HepG2 (cell line): ENCODE measurements at regions not wholly inside any gene's neighbourhood (a gene's known extent, or its start where the extent isn't known, plus 50 kb on each side); places are given as distances from the start of the nearest gene placed in this dataset.
A peak's percentile ranks its signal among the peaks of the same experiment; 100 is the strongest.

Source experiments
- ATAC-seq: fragments of 200-7000 bp; cut with Tn5 transposase; 3 replicates; pipeline ENCODE4 v1.9.1; 2020; ENCODE audit warnings: mild to moderate bottlenecking, moderate library complexity
- BruUV-seq: library from RNA; stranded (reverse); fragments of 400-500 nt; replicated peaks from 2 replicates; lab custom pipeline; 2021; lab: Mats Ljungman, UMichigan
- CTCF ChIA-PET: fragments of 300-600 bp; formaldehyde crosslinking; extraction: SDS; loops from one replicate; lab custom pipeline; 2021; ENCODE audit warnings: low total read pairs, inconsistent platforms, low intra/inter-chr PET ratio; lab: Yijun Ruan, JAX
- POLR2A ChIA-PET: fragments of 350-600 bp; sonication (Branson Sonifier 250); formaldehyde crosslinking; loops from one replicate; lab custom pipeline; 2020; ENCODE audit warnings: antibody characterized with exemption, inconsistent platforms; lab: Yijun Ruan, JAX
- DNase-seq: peaks from one replicate; pipeline ENCODE4 v3.0.0-alpha.2; 2015; ENCODE audit warnings: low spot score
- FAIRE-seq: peaks from 3 replicates; lab custom pipeline; 2011; peaks lifted over from hg19 to GRCh38; lab: Jason Lieb, UNC
- H2AFZ ChIP-seq: one replicate; pipeline ENCODE4 v1.6.1; 2011; ENCODE audit warnings: low read length, inconsistent platforms
- H3K27ac ChIP-seq: fragments of 300-600 bp; 3 replicates; pipeline ENCODE4 v1.8.0; 2011; ENCODE audit warnings: mixed run types, mild to moderate bottlenecking, mixed read lengths, low read length, inconsistent platforms; ENCODE audit not compliant: insufficient read depth; ENCODE audit errors: extremely low read length
- H3K27me3 ChIP-seq, 2 experiments: fragments of 200-600 bp in 1 of 2; 2 replicates in 1 of 2; 3 replicates in 1 of 2; pipeline versions ENCODE4 v1.6.0 to v1.8.0; 2011; ENCODE audit warnings: low read length in 2 of 2, mild to moderate bottlenecking in 2 of 2, moderate library complexity in 2 of 2, inconsistent platforms in 1 of 2; ENCODE audit not compliant: insufficient read depth in 2 of 2, control insufficient read depth in 1 of 2
- H3K36me3 ChIP-seq, 2 experiments: fragments of 200-600 bp in 1 of 2; replicated peaks in 1 of 2; 2 replicates in 1 of 2; 3 replicates in 1 of 2; pipeline versions ENCODE4 v1.5.1 to v1.8.0; 2011; ENCODE audit warnings: low read length in 2 of 2, inconsistent platforms in 1 of 2; ENCODE audit not compliant: insufficient read depth in 2 of 2, control insufficient read depth in 1 of 2
- H3K4me1 ChIP-seq: 2 replicates; pipeline ENCODE4 v1.5.1; 2012; ENCODE audit warnings: low read length, inconsistent platforms; ENCODE audit not compliant: insufficient read depth
- H3K4me2 ChIP-seq: 2 replicates; pipeline ENCODE4 v1.6.0; 2011; ENCODE audit warnings: low read depth, low read length, inconsistent platforms
- H3K4me3 ChIP-seq, 3 experiments: fragments of 200-600 bp in 1 of 3; sonication (generic), shearing (Covaris generic) in 1 of 3; replicated peaks in 1 of 3; 2 replicates each; pipeline ENCODE4 v1.5.1; 2011 to 2016; ENCODE audit warnings: low read length in 3 of 3, inconsistent platforms in 2 of 3, low read depth in 2 of 3, mild to moderate bottlenecking in 2 of 3, control low read depth in 1 of 3, mixed read lengths in 1 of 3; ENCODE audit not compliant: insufficient read depth in 1 of 3
- H3K79me2 ChIP-seq: one replicate; pipeline ENCODE4 v1.6.1; 2011; ENCODE audit warnings: low read length, inconsistent platforms; ENCODE audit not compliant: insufficient read depth
- H3K9ac ChIP-seq: 2 replicates; pipeline ENCODE4 v1.6.0; 2011; ENCODE audit warnings: mild to moderate bottlenecking, low read depth, low read length, inconsistent platforms; ENCODE audit not compliant: insufficient read depth
- H3K9me3 ChIP-seq: 2 replicates; pipeline ENCODE4 v1.5.1; 2012; ENCODE audit warnings: mild to moderate bottlenecking, low read length
- H4K20me1 ChIP-seq: 2 replicates; pipeline ENCODE4 v1.6.0; 2011; ENCODE audit warnings: inconsistent platforms, mild to moderate bottlenecking, low read length, moderate library complexity; ENCODE audit not compliant: insufficient read depth
- CBX1 ChIP-seq: IDR thresholded peaks from one replicate; pipeline ENCODE4 v1.6.1; 2016; ENCODE audit warnings: antibody characterized with exemption, low read depth
- CCAR2 ChIP-seq: fragments of 200-400 bp; formaldehyde crosslinking; optimal IDR thresholded peaks from 2 replicates; pipeline ENCODE3; 2018; ENCODE audit warnings: low read depth, mild to moderate bottlenecking, low read length, moderate library complexity
- CCDC6 ChIP-seq: sonication (generic); formaldehyde crosslinking; IDR thresholded peaks from 2 replicates; pipeline ENCODE4 v1.8.1; 2022; ENCODE audit warnings: mild to moderate bottlenecking, missing genetic modification reagents, moderate library complexity
- ERF ChIP-seq: IDR thresholded peaks from 2 replicates; pipeline ENCODE4 v1.6.1; 2018; ENCODE audit warnings: missing biosample characterization, missing genetic modification reagents
- MTF2 ChIP-seq: sonication (generic); formaldehyde crosslinking; IDR thresholded peaks from 2 replicates; pipeline ENCODE4 v1.5.0; 2020; ENCODE audit warnings: missing genetic modification reagents, borderline replicate concordance
- NFE2L2 ChIP-seq: fragments of 150-350 bp; IDR thresholded peaks from 2 replicates; pipeline ENCODE4 v1.6.1; 2014; ENCODE audit warnings: low read length
- RFXANK ChIP-seq: IDR thresholded peaks from 2 replicates; pipeline ENCODE4 v1.6.1; 2016
- ZBTB42 ChIP-seq: sonication (generic); formaldehyde crosslinking; IDR thresholded peaks from 2 replicates; pipeline ENCODE4 v1.5.0; 2020; ENCODE audit warnings: mild to moderate bottlenecking, missing genetic modification reagents
- ZC3H13 ChIP-seq: sonication (generic); formaldehyde crosslinking; IDR thresholded peaks from 2 replicates; pipeline ENCODE4 v1.8.1; 2023; ENCODE audit warnings: mild to moderate bottlenecking, missing genetic modification reagents, moderate library complexity
- ZNF10 ChIP-seq: sonication (generic); formaldehyde crosslinking; IDR thresholded peaks from 2 replicates; pipeline ENCODE4 v1.4.0; 2020; ENCODE audit warnings: mild to moderate bottlenecking, low read depth, missing genetic modification reagents, borderline replicate concordance
- ZNF350 ChIP-seq: sonication (generic); formaldehyde crosslinking; IDR thresholded peaks from 2 replicates; pipeline ENCODE4 v1.4.0; 2020; ENCODE audit warnings: mild to moderate bottlenecking, low read depth, missing genetic modification reagents, borderline replicate concordance
- ZNF780A ChIP-seq: sonication (generic); formaldehyde crosslinking; IDR thresholded peaks from 2 replicates; pipeline ENCODE4 v1.8.0; 2022; ENCODE audit warnings: mild to moderate bottlenecking, missing genetic modification reagents, moderate library complexity
- ZSCAN12 ChIP-seq: sonication (generic); formaldehyde crosslinking; IDR thresholded peaks from 2 replicates; pipeline ENCODE4 v1.9.0; 2021; ENCODE audit warnings: mild to moderate bottlenecking, missing genetic modification reagents
- WGBS: methylation state at CpG from one replicate; pipeline ENCODE4 v1.1.6; 2017; ENCODE audit warnings: low lambda C conversion rate; 5-methylcytosine and 5-hydroxymethylcytosine counted together
- in situ Hi-C: cut with HindIII; loops from 2 replicates; pipeline ENCODE4 v1.10.0; 2017; ENCODE audit warnings: low pct_unique_long_range_greater_than_20kb; ENCODE audit not compliant: extremely low pct_ligation_motif_present
- intact Hi-C: fragments of 100-400 bp; cut with micrococcal nuclease; formaldehyde crosslinking; loops from one replicate; pipeline ENCODE4 v1.10.0; 2022; ENCODE audit not compliant: unreplicated experiment
- TF ChIP-seq, protein P1 (sequence below): fragments of 450-650 bp; IDR thresholded peaks from 2 replicates; pipeline ENCODE4 v1.6.1; 2016
- TF ChIP-seq, protein P2 (sequence below): fragments of 450-650 bp; IDR thresholded peaks from 2 replicates; pipeline ENCODE4 v1.6.1; 2017; ENCODE audit warnings: mild to moderate bottlenecking
- TF ChIP-seq, protein P3 (sequence below): sonication (generic); formaldehyde crosslinking; IDR thresholded peaks from 2 replicates; pipeline ENCODE4 v1.8.0; 2022; ENCODE audit warnings: mild to moderate bottlenecking, missing genetic modification reagents, moderate library complexity
- TF ChIP-seq, protein P4 (sequence below): sonication (generic); formaldehyde crosslinking; IDR thresholded peaks from 2 replicates; pipeline ENCODE4 v1.4.0; 2020; ENCODE audit warnings: mild to moderate bottlenecking, missing genetic modification reagents, borderline replicate concordance

DNA sequence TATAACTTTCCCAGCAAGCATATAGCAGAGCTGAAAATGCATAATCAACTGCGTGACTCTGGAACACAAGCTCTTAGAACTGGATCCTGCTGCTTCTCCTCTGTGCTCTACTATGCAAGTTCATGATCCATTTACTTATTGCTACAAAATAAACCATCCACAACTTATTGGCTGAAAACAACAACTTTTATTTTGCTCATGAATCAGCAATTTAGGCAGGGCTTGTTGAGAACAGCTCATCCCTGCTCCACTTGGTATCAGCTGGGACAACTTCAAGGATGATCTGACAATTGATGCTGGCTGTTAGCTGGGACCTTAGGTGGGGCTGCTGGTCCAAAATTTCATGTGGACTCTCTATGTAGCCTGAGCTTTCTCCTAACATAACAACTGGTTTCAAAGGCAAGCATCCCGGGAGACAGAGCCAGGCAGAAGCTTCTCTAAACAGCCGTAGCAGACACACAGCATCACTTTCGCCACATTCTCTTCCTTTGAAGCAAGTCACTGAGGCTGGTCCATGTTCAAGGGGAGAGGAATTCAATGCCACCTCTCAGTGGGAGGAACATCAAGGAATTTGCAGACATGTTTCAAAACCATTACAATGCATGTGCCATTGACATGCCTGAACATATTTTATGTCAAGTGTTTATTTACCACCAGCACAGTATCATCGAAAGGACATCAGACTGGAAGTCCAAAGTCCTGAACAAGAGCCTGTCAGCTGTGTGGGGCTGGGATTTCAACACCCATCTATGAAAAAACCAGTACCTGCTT, 153.1 kb upstream of the PKDCC start:
- in situ Hi-C loops, result no loop called here
- TF ChIP-seq, protein P1, sequence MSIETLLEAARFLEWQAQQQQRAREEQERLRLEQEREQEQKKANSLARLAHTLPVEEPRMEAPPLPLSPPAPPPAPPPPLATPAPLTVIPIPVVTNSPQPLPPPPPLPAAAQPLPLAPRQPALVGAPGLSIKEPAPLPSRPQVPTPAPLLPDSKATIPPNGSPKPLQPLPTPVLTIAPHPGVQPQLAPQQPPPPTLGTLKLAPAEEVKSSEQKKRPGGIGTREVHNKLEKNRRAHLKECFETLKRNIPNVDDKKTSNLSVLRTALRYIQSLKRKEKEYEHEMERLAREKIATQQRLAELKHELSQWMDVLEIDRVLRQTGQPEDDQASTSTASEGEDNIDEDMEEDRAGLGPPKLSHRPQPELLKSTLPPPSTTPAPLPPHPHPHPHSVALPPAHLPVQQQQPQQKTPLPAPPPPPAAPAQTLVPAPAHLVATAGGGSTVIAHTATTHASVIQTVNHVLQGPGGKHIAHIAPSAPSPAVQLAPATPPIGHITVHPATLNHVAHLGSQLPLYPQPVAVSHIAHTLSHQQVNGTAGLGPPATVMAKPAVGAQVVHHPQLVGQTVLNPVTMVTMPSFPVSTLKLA, result no peak
- no peak for TF ChIP-seq ZC3H13 (CRISPR knock-in tag)
- TF ChIP-seq CBX1, result no peak
- no peak for TF ChIP-seq CCAR2
- TF ChIP-seq NFE2L2, result no peak
- TF ChIP-seq, protein P2, sequence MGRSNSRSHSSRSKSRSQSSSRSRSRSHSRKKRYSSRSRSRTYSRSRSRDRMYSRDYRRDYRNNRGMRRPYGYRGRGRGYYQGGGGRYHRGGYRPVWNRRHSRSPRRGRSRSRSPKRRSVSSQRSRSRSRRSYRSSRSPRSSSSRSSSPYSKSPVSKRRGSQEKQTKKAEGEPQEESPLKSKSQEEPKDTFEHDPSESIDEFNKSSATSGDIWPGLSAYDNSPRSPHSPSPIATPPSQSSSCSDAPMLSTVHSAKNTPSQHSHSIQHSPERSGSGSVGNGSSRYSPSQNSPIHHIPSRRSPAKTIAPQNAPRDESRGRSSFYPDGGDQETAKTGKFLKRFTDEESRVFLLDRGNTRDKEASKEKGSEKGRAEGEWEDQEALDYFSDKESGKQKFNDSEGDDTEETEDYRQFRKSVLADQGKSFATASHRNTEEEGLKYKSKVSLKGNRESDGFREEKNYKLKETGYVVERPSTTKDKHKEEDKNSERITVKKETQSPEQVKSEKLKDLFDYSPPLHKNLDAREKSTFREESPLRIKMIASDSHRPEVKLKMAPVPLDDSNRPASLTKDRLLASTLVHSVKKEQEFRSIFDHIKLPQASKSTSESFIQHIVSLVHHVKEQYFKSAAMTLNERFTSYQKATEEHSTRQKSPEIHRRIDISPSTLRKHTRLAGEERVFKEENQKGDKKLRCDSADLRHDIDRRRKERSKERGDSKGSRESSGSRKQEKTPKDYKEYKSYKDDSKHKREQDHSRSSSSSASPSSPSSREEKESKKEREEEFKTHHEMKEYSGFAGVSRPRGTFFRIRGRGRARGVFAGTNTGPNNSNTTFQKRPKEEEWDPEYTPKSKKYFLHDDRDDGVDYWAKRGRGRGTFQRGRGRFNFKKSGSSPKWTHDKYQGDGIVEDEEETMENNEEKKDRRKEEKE, result no peak
- TF ChIP-seq, protein P3, sequence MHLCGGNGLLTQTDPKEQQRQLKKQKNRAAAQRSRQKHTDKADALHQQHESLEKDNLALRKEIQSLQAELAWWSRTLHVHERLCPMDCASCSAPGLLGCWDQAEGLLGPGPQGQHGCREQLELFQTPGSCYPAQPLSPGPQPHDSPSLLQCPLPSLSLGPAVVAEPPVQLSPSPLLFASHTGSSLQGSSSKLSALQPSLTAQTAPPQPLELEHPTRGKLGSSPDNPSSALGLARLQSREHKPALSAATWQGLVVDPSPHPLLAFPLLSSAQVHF, result no peak
- no peak for TF ChIP-seq ZNF780A
- TF ChIP-seq CCDC6, result no peak
- TF ChIP-seq MTF2 (CRISPR knock-in tag), result no peak
- TF ChIP-seq RFXANK, result no peak
- no peak for TF ChIP-seq ZBTB42 (CRISPR knock-in tag)
- no peak for TF ChIP-seq ERF (CRISPR knock-in tag)
- TF ChIP-seq ZNF350, result 0 out of 2 replicates have a peak, but pooled peaks have one; percentile 48
- TF ChIP-seq, protein P4, sequence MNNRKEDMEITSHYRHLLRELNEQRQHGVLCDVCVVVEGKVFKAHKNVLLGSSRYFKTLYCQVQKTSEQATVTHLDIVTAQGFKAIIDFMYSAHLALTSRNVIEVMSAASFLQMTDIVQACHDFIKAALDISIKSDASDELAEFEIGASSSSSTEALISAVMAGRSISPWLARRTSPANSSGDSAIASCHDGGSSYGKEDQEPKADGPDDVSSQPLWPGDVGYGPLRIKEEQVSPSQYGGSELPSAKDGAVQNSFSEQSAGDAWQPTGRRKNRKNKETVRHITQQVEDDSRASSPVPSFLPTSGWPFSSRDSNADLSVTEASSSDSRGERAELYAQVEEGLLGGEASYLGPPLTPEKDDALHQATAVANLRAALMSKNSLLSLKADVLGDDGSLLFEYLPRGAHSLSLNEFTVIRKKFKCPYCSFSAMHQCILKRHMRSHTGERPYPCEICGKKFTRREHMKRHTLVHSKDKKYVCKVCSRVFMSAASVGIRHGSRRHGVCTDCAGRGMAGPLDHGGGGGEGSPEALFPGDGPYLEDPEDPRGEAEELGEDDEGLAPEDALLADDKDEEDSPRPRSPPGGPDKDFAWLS (CRISPR knock-in tag), result no peak
- TF ChIP-seq ZSCAN12 (CRISPR knock-in tag), result no peak
- TF ChIP-seq ZNF10 (CRISPR knock-in tag), result no peak

More for the DNA sequence above, 153.1 kb upstream of the PKDCC start:
- BruUV-seq, result no TSS peak
- H3K4me2 ChIP-seq, result peak overlapping the region; percentile 47
- H3K27ac ChIP-seq, result peak overlapping the region; percentile 20
- peaks cover 0 to 14% of the 10 kb centered on the region in 2 experiments; a peak in 3 of 5 replicates for H3K27me3 ChIP-seq
- H3K4me1 ChIP-seq, result peaks cover 25% of the 10 kb centered on the region
- WGBS, result 20% methylated on average over 5 of the region's 5 CpGs
- H3K79me2 ChIP-seq, result no peaks in the 10 kb centered on the region
- FAIRE-seq (peak; percentile 80), DNase-seq (peak; percentile 92), ATAC-seq (peak; percentile 93)
- H3K4me3 ChIP-seq, result no peak overlapping the region
- ChIA-PET CTCF (no interaction called here), POLR2A (interaction anchor here (1.5 to 2.0 kb wide), 2 partner anchors 152 to 158 kb away, joined by 3 to 18 read pairs; partner anchors contain the start of gene PKDCC)
- H4K20me1 ChIP-seq, result no peaks in the 10 kb centered on the region
- H3K9me3 ChIP-seq, result no peaks in the 10 kb centered on the region
- no peak overlapping the region for H3K9ac ChIP-seq
- no peak overlapping the region for H2AFZ ChIP-seq
- intact Hi-C loops, result loop anchor here (2.0 kb wide), 1 partner anchor 54 kb away; no protein-coding TSS in a partner anchor
- H3K36me3 ChIP-seq, result no peaks in the 10 kb centered on the region
